ENCODE measurements at regions not wholly inside any gene's neighbourhood (a gene's known extent, or its start where the extent isn't known, plus 50 kb on each side); places are given as distances from the start of the nearest gene placed in this dataset.
"Not testable (repeated sequence)": the region's sequence is repeated elsewhere in the genome, so short reads cannot be mapped to it uniquely, and the experiment has no call there.

DNA sequence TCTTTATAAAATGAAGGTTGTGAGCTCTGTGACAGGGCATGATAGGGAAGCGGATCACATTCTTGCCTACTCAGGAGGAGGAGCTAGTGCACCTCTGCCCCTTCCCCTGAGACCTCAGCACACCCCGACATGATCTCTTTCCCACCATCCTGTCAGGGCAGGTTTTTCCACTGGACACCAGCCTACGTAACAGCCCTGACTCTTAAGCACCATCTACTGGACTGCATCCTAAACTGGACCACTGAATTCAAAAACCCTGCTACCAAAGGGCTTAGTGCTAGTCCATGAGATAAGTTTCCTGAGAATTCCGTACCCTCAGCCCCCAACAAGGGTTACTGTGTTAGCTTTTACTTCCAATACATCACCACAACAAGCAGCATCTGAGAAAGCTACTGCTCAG lies 68.5 kb upstream of the FCGR1A start:
- not testable (repeated sequence) for TF ChIP-seq CTCF, EZH2phosphoT487 (IDR thresholded peaks at IDR 0.05; ENCODE audit: low read length)

Data from MM.1S (cell line).